ENCODE measurements at regions not wholly inside any gene's neighbourhood (a gene's known extent, or its start where the extent isn't known, plus 50 kb on each side); places are given as distances from the start of the nearest gene placed in this dataset.
A peak's percentile ranks its signal among the peaks of the same experiment; 100 is the strongest.

DNA sequence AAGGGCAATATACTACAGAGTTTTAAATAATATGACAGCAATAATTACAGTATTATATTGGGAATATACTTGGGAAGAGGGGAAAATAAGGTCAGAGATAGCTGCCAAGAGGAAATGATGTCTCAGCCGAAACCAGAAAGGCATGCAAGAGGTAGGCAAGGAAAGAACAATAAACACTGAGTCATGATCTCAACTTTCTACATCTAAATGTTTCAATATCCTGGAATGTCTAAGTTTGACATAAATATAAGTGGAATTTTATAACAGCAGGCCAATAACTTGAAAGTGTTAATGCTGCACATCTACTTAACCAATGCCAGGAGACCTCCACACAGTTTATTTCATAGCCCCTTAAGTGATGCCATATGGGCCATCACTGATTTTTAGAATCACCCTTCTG is 99.8 kb upstream of the CPNE4 start (continued):
- no peak for TF ChIP-seq PBX3 (IDR thresholded peaks at IDR 0.05)
- TF ChIP-seq PHF8 (IDR thresholded peaks at IDR 0.05; ENCODE audit: borderline replicate concordance, low read depth): no peak
- no peak for TF ChIP-seq ZSCAN20 (CRISPR knock-in tag; IDR thresholded peaks at IDR 0.05)
- TF ChIP-seq RCOR1 (IDR thresholded peaks at IDR 0.05; ENCODE audit: low read depth, low read length): no peak
- TF ChIP-seq, protein P1, sequence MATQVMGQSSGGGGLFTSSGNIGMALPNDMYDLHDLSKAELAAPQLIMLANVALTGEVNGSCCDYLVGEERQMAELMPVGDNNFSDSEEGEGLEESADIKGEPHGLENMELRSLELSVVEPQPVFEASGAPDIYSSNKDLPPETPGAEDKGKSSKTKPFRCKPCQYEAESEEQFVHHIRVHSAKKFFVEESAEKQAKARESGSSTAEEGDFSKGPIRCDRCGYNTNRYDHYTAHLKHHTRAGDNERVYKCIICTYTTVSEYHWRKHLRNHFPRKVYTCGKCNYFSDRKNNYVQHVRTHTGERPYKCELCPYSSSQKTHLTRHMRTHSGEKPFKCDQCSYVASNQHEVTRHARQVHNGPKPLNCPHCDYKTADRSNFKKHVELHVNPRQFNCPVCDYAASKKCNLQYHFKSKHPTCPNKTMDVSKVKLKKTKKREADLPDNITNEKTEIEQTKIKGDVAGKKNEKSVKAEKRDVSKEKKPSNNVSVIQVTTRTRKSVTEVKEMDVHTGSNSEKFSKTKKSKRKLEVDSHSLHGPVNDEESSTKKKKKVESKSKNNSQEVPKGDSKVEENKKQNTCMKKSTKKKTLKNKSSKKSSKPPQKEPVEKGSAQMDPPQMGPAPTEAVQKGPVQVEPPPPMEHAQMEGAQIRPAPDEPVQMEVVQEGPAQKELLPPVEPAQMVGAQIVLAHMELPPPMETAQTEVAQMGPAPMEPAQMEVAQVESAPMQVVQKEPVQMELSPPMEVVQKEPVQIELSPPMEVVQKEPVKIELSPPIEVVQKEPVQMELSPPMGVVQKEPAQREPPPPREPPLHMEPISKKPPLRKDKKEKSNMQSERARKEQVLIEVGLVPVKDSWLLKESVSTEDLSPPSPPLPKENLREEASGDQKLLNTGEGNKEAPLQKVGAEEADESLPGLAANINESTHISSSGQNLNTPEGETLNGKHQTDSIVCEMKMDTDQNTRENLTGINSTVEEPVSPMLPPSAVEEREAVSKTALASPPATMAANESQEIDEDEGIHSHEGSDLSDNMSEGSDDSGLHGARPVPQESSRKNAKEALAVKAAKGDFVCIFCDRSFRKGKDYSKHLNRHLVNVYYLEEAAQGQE (IDR thresholded peaks at IDR 0.05): no peak
- no peak for TF ChIP-seq NFE2L2 (conservative IDR thresholded peaks at IDR 0.05; ENCODE audit: low read length)
- TF ChIP-seq KDM5A (IDR thresholded peaks at IDR 0.05): no peak
- no peak for TF ChIP-seq TFCP2L1 (CRISPR knock-in tag; IDR thresholded peaks at IDR 0.05)
- no peak for TF ChIP-seq MYC (IDR thresholded peaks at IDR 0.05; ENCODE audit: borderline replicate concordance, low read length)
- TF ChIP-seq RARB (CRISPR knock-in tag; IDR thresholded peaks at IDR 0.05): no peak
- no peak for TF ChIP-seq NPAS2 (CRISPR knock-in tag; IDR thresholded peaks at IDR 0.05; ENCODE audit: borderline replicate concordance)
- TF ChIP-seq NR3C1 (IDR thresholded peaks at IDR 0.05): no peak
- no peak for TF ChIP-seq POLR2A (IDR thresholded peaks at IDR 0.05; ENCODE audit: low read length)
- peak; percentile 81; the same call in 1 of the 2 replicates for TF ChIP-seq GATA3 (IDR thresholded peaks at IDR 0.05; ENCODE audit: borderline replicate concordance)
- TF ChIP-seq CHD2 (IDR thresholded peaks at IDR 0.05; ENCODE audit: low read length, partially characterized antibody): no peak
- no peak for TF ChIP-seq RFX5 (IDR thresholded peaks at IDR 0.05)
- TF ChIP-seq KDM1A (IDR thresholded peaks at IDR 0.05; ENCODE audit: low read depth): no peak
- TF ChIP-seq SMC3 (IDR thresholded peaks at IDR 0.05): 0 out of 3 replicates have a peak, but pooled peaks have one; percentile 11
- TF ChIP-seq CHD4 (IDR thresholded peaks at IDR 0.05; ENCODE audit: borderline replicate concordance): no peak
- peak; percentile 54 to 76; a peak in 2 of 5 replicates for TF ChIP-seq EP300 (IDR thresholded peaks at IDR 0.05)
- TF ChIP-seq, protein P2, sequence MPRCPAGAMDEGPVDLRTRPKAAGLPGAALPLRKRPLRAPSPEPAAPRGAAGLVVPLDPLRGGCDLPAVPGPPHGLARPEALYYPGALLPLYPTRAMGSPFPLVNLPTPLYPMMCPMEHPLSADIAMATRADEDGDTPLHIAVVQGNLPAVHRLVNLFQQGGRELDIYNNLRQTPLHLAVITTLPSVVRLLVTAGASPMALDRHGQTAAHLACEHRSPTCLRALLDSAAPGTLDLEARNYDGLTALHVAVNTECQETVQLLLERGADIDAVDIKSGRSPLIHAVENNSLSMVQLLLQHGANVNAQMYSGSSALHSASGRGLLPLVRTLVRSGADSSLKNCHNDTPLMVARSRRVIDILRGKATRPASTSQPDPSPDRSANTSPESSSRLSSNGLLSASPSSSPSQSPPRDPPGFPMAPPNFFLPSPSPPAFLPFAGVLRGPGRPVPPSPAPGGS (IDR thresholded peaks at IDR 0.05): 0 out of 3 replicates have a peak, but pooled peaks have one; percentile 39

DNA sequence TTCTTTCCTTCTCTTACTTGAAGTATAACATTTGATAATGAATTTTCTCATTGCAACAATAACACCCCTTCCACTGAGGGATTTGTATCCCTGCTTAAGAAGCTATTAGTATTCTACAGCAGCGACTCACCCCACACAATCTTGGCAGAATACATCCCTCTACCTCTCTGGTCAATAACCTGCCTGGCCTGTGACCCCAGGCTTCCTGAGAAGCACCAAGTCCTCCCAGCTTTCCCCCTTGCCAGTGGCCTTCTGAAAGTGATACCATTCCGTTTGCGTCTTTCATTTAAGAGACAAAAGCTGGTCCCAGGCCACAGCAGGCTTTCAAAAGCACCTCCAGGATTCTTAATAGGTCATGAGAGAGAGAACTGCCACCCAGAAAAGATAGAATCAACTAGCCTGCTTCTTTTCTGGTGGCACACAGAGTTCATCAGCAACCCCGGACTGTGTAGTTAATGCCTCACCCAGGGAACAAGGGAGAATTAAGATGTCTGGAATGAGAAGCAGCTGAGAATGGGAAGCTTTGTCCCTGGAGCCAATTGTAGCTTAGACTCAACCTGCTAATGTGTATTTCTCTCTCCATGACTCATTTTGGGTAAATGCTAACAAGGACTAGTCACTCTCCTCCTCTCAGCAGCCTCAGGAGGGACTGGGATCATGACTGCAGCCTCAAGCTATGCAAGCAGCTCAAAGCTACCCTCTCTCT is 101.0 kb upstream of the CPNE4 start:
- H3K27ac ChIP-seq: peak overlapping the region; percentile 93 to 94
- peak; percentile 99 to 100 for ATAC-seq
- DNase-seq (ENCODE audit: low read depth in 1 of 2, low spot score in 1 of 2): peak; percentile 69 to 90
- TF ChIP-seq GATA3 (IDR thresholded peaks at IDR 0.05; ENCODE audit: borderline replicate concordance) (peak; percentile 65; the same call in 1 of the 2 replicates), RAD21 (conservative IDR thresholded peaks at IDR 0.05 in 1 of 2, IDR thresholded peaks at IDR 0.05 in 1 of 2) (0 out of 5 replicates have a peak, but pooled peaks of 1 of the 2 experiments have one; percentile 29), EP300 (IDR thresholded peaks at IDR 0.05) (peak in 1 of 2 experiments; percentile 66; a peak in 1 of 5 replicates), PBX3 (IDR thresholded peaks at IDR 0.05) (no peak), TP53 (CRISPR knock-in tag; IDR thresholded peaks at IDR 0.05) (no peak), FOSL2 (IDR thresholded peaks at IDR 0.05) (peak; percentile 72), FOSL2 (CRISPR knock-in tag; IDR thresholded peaks at IDR 0.05) (peak; percentile 93), FOXS1 (CRISPR knock-in tag; IDR thresholded peaks at IDR 0.05) (no peak), JUN (IDR thresholded peaks at IDR 0.05) (peak; percentile 52 to 62; a peak in 3 of 5 replicates), JUNB (IDR thresholded peaks at IDR 0.05) (peak; percentile 78; the same call in 1 of the 2 replicates), HES2 (IDR thresholded peaks at IDR 0.05) (no peak), MAX (IDR thresholded peaks at IDR 0.05) (peak; percentile 41; the same call in 1 of the 2 replicates), RARB (CRISPR knock-in tag; IDR thresholded peaks at IDR 0.05) (no peak)
- TF ChIP-seq, protein P2 (IDR thresholded peaks at IDR 0.05): 0 out of 3 replicates have a peak, but pooled peaks have one; percentile 52
- POLR2A ChIA-PET: interaction anchor here (1.1 to 1.6 kb wide), 4 partner anchors 10 to 98 kb away, joined by 3 to 13 read pairs (median 6); no protein-coding TSS in a partner anchor
- CTCF ChIA-PET: interaction anchor here (0.8 to 2.5 kb wide), 4 partner anchors 14 to 101 kb away, joined by 3 to 12 read pairs (median 6); partner anchors contain the start of gene CPNE4
- 0 out of 3 replicates have a peak, but pooled peaks cover 2% of the 10 kb centered on the region for H3K9me3 ChIP-seq
- 0% methylated on average over 4 of the region's 4 CpGs for WGBS (ENCODE audit: missing lambda C conversion rate)
- FAIRE-seq: peak; percentile 88
- peak overlapping the region; percentile 31 for H3K4me3 ChIP-seq
- H3K4me1 ChIP-seq: peaks cover 38% of the 10 kb centered on the region
- H3K4me2 ChIP-seq: peak overlapping the region; percentile 79

All from A549 (cell line).